NT2/D1 (cell line): ENCODE measurements at regions not wholly inside any gene's neighbourhood (a gene's known extent, or its start where the extent isn't known, plus 50 kb on each side); places are given as distances from the start of the nearest gene placed in this dataset.

ENCODE experiments used
- DNase-seq: peaks from one replicate; pipeline ENCODE4 v3.0.0-alpha.2; 2011; ENCODE audit warnings: low read depth, low spot score
- H3K27me3 ChIP-seq: 2 replicates; pipeline ENCODE4 v1.6.0; 2011; ENCODE audit warnings: mild to moderate bottlenecking; ENCODE audit not compliant: insufficient read length, insufficient read depth
- H3K36me3 ChIP-seq: 2 replicates; pipeline ENCODE4 v1.6.1; 2011; ENCODE audit warnings: mild to moderate bottlenecking, low read length, mixed read lengths; ENCODE audit not compliant: insufficient read depth, insufficient read length
- H3K4me1 ChIP-seq: 2 replicates; pipeline ENCODE4 v1.5.1; 2011; ENCODE audit not compliant: insufficient read depth, insufficient read length
- H3K4me3 ChIP-seq: 2 replicates; pipeline ENCODE4 v1.5.1; 2011; ENCODE audit warnings: low read depth; ENCODE audit not compliant: insufficient read length
- H3K9ac ChIP-seq: 2 replicates; pipeline ENCODE4 v1.6.0; 2011; ENCODE audit warnings: low read depth; ENCODE audit not compliant: insufficient read length
- H3K9me3 ChIP-seq: 2 replicates; pipeline ENCODE4 v1.5.1; 2011; ENCODE audit warnings: mild to moderate bottlenecking, low read length; ENCODE audit not compliant: insufficient read depth
- SUZ12 ChIP-seq: IDR thresholded peaks from 2 replicates; pipeline ENCODE4 v1.6.1; 2011; ENCODE audit not compliant: insufficient read length, insufficient read depth; ENCODE audit errors: extremely low read depth
- YY1 ChIP-seq: IDR thresholded peaks from 2 replicates; pipeline ENCODE4 v1.6.1; 2011; ENCODE audit not compliant: insufficient read length, insufficient read depth
- ZNF274 ChIP-seq: IDR thresholded peaks from 2 replicates; pipeline ENCODE4 v1.6.1; 2011; ENCODE audit warnings: mild to moderate bottlenecking, low read depth, low read length

DNA sequence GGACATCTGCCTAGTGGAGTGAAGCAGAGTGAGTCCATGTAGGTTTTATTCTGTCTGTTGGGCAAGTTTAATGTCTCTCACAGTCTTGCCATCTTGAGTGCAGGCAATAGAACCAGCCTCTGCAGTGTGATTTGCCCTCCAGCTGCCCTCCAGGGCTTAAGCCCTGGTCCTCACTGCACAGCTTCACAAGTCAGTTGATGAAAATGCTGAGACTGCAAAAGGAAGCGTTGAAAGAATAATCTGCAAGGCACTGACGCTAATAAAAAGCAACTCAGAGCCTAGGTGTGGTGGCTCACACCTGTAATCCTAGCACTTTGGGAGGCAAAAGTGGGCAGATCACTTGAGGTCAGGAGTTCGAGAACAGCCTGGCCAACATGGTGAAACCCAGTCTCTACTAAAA, 54.1 kb upstream of the PHOX2B start:
- no peak for TF ChIP-seq YY1
- TF ChIP-seq SUZ12 = no peak
- TF ChIP-seq ZNF274 = no peak
- H3K9me3 ChIP-seq = no peaks in the 10 kb centered on the region
- no peak for DNase-seq
- no peaks in the 10 kb centered on the region for H3K4me1 ChIP-seq
- H3K9ac ChIP-seq = no peak overlapping the region
- no peak overlapping the region for H3K4me3 ChIP-seq
- no peaks in the 10 kb centered on the region for H3K27me3 ChIP-seq
- H3K36me3 ChIP-seq = no peaks in the 10 kb centered on the region

DNA sequence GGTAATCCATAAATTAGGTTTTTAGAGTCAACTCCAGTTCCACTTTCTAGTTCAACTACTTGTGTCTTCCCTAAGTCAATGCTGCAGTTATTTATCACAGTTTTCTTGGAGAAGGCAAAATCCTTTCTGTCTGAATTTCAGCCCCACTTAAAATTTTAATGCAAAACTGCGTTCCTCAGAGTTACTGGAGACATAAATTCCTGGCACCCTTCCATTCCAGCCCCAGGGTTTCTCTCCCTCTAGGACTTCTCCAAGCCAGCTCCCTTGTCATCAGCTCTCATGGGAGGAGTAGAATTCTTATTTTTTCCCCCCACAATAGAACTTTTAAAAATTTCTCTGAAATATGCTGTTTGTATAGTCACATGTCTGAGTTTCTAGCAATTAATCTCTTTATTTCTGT, 50.6 kb upstream of the PHOX2B start:
- Histone ChIP-seq H3K4me1 (no peaks in the 10 kb centered on the region), H3K27me3 (no peaks in the 10 kb centered on the region), H3K9ac (no peak overlapping the region), H3K36me3 (no peaks in the 10 kb centered on the region), H3K9me3 (no peaks in the 10 kb centered on the region), H3K4me3 (no peak overlapping the region)
- no peak for TF ChIP-seq ZNF274
- no peak for TF ChIP-seq SUZ12
- TF ChIP-seq YY1 = no peak
- no peak for DNase-seq
